GM12875 (cell line): ENCODE measurements at regions not wholly inside any gene's neighbourhood (a gene's known extent, or its start where the extent isn't known, plus 50 kb on each side); places are given as distances from the start of the nearest gene placed in this dataset.

Experiments used
- H3K4me3 ChIP-seq: one replicate; pipeline ENCODE4 v1.5.1; 2011; ENCODE audit warnings: low read depth, low read length, control low read depth
- TF ChIP-seq, protein P1 (sequence below): IDR thresholded peaks from 2 replicates; pipeline ENCODE4 v1.5.1; 2011; ENCODE audit warnings: low read depth, mild to moderate bottlenecking, control low read depth, inconsistent platforms, low read length, moderate library complexity, borderline replicate concordance; ENCODE audit not compliant: insufficient read depth

DNA sequence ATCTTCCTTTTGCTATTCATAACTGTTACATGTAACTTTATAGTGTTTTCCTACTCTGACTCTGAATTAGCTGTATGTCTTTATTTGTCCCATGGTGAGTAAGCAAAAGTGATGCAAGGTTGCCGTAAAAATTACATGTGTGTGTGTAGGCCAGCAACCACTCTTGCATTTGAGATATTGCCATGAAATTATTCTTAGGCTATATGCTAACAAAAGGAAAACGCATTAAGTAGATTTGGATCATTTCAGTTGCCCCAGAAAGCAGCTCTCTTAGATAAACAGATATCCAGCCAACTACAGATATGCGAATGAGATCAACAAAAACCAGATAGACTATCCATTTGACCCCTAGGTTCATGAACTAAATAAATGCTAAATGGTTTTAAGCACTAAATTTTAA, 73.6 kb downstream of the CYLC2 start:
- no peak overlapping the region for H3K4me3 ChIP-seq
- TF ChIP-seq, protein P1, sequence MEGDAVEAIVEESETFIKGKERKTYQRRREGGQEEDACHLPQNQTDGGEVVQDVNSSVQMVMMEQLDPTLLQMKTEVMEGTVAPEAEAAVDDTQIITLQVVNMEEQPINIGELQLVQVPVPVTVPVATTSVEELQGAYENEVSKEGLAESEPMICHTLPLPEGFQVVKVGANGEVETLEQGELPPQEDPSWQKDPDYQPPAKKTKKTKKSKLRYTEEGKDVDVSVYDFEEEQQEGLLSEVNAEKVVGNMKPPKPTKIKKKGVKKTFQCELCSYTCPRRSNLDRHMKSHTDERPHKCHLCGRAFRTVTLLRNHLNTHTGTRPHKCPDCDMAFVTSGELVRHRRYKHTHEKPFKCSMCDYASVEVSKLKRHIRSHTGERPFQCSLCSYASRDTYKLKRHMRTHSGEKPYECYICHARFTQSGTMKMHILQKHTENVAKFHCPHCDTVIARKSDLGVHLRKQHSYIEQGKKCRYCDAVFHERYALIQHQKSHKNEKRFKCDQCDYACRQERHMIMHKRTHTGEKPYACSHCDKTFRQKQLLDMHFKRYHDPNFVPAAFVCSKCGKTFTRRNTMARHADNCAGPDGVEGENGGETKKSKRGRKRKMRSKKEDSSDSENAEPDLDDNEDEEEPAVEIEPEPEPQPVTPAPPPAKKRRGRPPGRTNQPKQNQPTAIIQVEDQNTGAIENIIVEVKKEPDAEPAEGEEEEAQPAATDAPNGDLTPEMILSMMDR, result no peak

DNA sequence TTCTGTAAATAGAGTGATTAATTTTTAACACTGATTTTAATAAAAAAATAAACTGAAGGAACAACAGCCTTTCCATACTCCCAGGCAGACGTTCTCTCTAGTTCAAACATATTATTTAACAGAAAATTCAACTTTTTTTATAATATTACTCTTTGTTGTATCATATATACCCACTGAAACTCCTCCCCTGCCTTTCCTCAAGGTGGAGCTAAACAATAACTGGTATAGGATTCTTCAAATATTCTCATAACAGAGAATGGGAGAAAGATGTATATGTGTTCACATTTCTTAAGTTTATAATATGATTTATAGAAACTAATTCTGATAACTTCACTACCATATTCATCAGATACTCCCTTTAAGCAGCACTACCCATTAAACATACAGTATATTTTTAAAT, 83.4 kb downstream of the CYLC2 start:
- H3K4me3 ChIP-seq, result no peak overlapping the region
- TF ChIP-seq, protein P1, result no peak

DNA sequence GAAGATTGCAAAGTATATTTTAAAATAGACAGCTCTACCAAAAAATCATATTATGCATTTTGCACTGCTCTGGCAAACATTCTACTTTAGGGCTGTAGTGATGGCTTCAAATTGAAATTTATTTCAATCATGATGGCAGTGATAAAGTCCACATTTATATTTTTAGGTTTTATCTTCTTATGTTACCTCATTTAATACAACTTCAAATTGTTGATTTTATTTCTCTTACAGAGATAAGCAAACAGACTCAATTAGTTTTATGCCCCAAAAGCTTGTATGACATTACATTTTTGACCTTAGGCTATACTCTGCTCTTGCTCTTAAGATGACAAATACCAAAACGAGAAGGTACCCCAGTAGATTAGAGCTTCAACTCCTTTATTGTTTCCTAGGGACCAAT, 87.4 kb downstream of the CYLC2 start:
- H3K4me3 ChIP-seq, result no peak overlapping the region
- TF ChIP-seq, protein P1, result no peak

DNA sequence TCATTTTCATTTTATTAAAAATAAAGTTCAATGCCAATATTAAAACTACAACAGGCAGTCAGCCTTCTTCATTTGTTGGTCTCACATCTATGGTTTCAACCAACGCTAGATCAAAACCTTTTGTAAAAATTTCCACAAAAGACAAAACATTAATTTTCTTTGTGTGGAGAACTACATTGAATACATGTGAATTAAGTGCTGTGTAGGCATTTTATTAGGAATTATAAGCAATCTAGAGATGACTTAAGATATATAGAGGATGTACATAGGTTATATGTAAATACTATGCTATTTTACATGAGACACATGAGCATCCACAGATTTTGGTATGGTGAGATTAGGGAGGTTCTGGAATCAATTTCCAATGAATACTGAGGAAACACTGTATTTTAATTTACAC, 94.2 kb downstream of the CYLC2 start:
- no peak overlapping the region for H3K4me3 ChIP-seq
- TF ChIP-seq, protein P1, result no peak

DNA sequence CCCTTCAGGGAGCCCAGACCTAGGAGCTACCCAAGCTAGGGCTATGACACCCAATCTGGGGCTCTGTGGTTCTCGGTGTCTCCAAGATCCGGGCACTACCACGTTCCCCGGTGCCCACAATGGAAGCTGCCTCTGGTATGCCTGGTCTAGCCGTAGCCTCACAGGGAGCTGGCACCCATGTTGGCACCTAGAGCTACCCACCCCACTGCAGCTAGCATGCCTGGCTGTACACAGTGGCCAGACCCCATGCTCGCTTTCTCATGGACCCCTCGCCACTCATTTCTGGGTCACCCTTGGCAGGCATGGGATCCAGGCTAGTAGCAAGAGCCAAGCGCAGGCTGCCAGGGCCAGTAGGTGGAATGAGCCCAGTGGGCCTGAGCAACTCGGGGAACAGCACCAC, 109.0 kb downstream of the CYLC2 start:
- TF ChIP-seq, protein P1, result no peak
- H3K4me3 ChIP-seq, result no peak overlapping the region

DNA sequence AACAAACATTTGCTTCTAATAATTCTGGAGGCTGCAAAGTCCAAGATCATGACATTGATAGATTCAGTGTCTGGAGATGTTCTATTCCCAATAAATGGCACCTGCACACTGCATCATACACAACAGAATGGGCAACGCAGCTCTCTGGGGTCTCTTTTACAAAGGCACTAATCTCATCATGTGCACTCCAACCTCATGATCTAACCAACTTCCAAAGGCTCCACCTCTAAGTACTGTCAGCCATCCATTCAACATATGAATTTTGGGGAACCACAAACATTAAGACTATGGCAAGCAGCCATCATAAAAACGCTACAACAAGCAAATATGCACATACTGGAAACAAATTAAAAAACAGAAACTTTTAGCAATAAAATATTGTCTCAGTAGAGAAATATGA, 121.1 kb downstream of the CYLC2 start:
- H3K4me3 ChIP-seq, result no peak overlapping the region
- TF ChIP-seq, protein P1, result no peak

DNA sequence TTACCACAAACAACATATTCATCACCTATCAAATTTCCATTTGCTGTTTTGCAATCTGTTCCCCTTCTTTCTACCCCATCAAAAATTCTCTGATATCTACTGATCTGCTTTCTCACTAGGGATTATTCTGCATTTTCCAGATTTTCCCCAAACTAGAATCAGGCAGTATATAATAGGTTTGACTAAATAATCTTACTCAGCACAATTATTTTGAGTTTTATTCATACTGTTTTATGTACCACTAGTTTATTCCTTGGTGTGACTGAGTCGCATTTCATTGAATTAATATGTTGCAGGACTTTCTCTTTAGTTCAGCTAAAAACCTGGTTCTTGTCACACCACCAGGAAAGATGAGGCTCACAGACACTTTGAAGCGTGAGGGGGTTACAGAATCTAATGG, 131.4 kb downstream of the CYLC2 start:
- TF ChIP-seq, protein P1, result no peak
- no peak overlapping the region for H3K4me3 ChIP-seq
